HL-60 (cell line): ENCODE measurements at regions not wholly inside any gene's neighbourhood (a gene's known extent, or its start where the extent isn't known, plus 50 kb on each side); places are given as distances from the start of the nearest gene placed in this dataset.

Experiments
- DNase-seq, 2 experiments: peaks; one replicate each; pipeline ENCODE4 v3.0.0-alpha.2; 2010 to 2020; ENCODE audit warnings: low read depth in 1 of 2, low spot score in 1 of 2
- H3K27ac ChIP-seq: fragments of 250-450 bp; sonication (Bioruptor Pico); replicated peaks from 2 replicates; pipeline ENCODE4 v1.5.1; 2020; ENCODE audit warnings: mild to moderate bottlenecking, moderate library complexity
- H3K27me3 ChIP-seq: fragments of 250-450 bp; sonication (Bioruptor Pico); 2 replicates; pipeline ENCODE4 v1.5.1; 2021; ENCODE audit warnings: mild to moderate bottlenecking, moderate library complexity; ENCODE audit not compliant: insufficient read depth, poor library complexity, severe bottlenecking
- H3K4me3 ChIP-seq: replicated peaks from 2 replicates; pipeline ENCODE4 v1.5.1; 2011; ENCODE audit warnings: mild to moderate bottlenecking, control low read depth, low read length; ENCODE audit not compliant: insufficient read depth
- CTCF ChIP-seq: IDR thresholded peaks from one replicate; pipeline ENCODE4 v1.5.1; 2011; ENCODE audit warnings: low read length, control low read depth, inconsistent platforms; ENCODE audit not compliant: insufficient read depth
- GABPA ChIP-seq: IDR thresholded peaks from 2 replicates; pipeline ENCODE4 v1.6.1; 2012; ENCODE audit warnings: low read depth
- POLR2AphosphoS5 ChIP-seq: IDR thresholded peaks from 2 replicates; pipeline ENCODE4 v1.6.1; 2012; ENCODE audit warnings: low read depth
- REST ChIP-seq: IDR thresholded peaks from 2 replicates; pipeline ENCODE4 v1.6.1; 2012; ENCODE audit warnings: low read depth; ENCODE audit not compliant: insufficient replicate concordance
- SPI1 ChIP-seq: IDR thresholded peaks from 2 replicates; pipeline ENCODE4 v1.6.1; 2012; ENCODE audit warnings: low read depth, mild to moderate bottlenecking, borderline replicate concordance

GRCh38 chr1:222275729-222276465 is 272.0 kb downstream of the HHIPL2 start:
- H3K27ac ChIP-seq, result no peak overlapping the region
- TF ChIP-seq CTCF (no peak), SPI1 (no peak), POLR2AphosphoS5 (no peak), REST (no peak), GABPA (no peak)
- no peak for DNase-seq
- peaks cover 2% of the 10 kb centered on the region for H3K27me3 ChIP-seq
- H3K4me3 ChIP-seq, result no peak overlapping the region

- Histone ChIP-seq H3K27me3 (peaks cover 2% of the 10 kb centered on the region), H3K27ac (no peak overlapping the region), H3K4me3 (no peak overlapping the region)
- TF ChIP-seq GABPA, result no peak
- no peak for TF ChIP-seq CTCF
- no peak for TF ChIP-seq SPI1
- no peak for TF ChIP-seq POLR2AphosphoS5
- no peak for TF ChIP-seq REST
- no peak for DNase-seq
Measured at GRCh38 chr1:222275001-222275728, 272.7 kb downstream of the HHIPL2 start.

- TF ChIP-seq POLR2AphosphoS5, result no peak
- no peak for TF ChIP-seq CTCF
- Histone ChIP-seq H3K27ac (no peak overlapping the region), H3K27me3 (peaks cover 5% of the 10 kb centered on the region), H3K4me3 (no peak overlapping the region)
- no peak for DNase-seq
Measured at GRCh38 chr1:222266223-222267196, 281.4 kb downstream of the HHIPL2 start.
